HG03175 (cell line): ENCODE measurements at regions not wholly inside any gene's neighbourhood (a gene's known extent, or its start where the extent isn't known, plus 50 kb on each side); places are given as distances from the start of the nearest gene placed in this dataset.

Experiments used
- ATAC-seq: cut with Tn5 transposase; IDR thresholded peaks from one replicate; pipeline ENCODE4 v1.9.1; 2021; ENCODE audit warnings: mild to moderate bottlenecking, moderate library complexity; ENCODE audit not compliant: unreplicated experiment

GRCh38 chr10:128604025-128604424, 477.8 kb upstream of the MKI67 start:
- ATAC-seq, result no peak

- ATAC-seq, result no peak
Measured at GRCh38 chr10:128605180-128605579, 479.0 kb upstream of the MKI67 start.

GRCh38 chr10:128606055-128606454, 479.8 kb upstream of the MKI67 start:
- ATAC-seq, result no peak

GRCh38 chr10:128608791-128609190, 482.6 kb upstream of the MKI67 start:
- ATAC-seq, result no peak

GRCh38 chr10:128609460-128609859, 483.2 kb upstream of the MKI67 start:
- ATAC-seq, result no peak

GRCh38 chr10:128610113-128610512, 483.9 kb upstream of the MKI67 start:
- ATAC-seq, result no peak

- no peak for ATAC-seq
Measured at GRCh38 chr10:128612195-128612594, 486.0 kb upstream of the MKI67 start.

- ATAC-seq, result no peak
Measured at GRCh38 chr10:128612631-128613030, 486.4 kb upstream of the MKI67 start.

GRCh38 chr10:128614016-128614605, 487.9 kb upstream of the MKI67 start:
- no peak for ATAC-seq

GRCh38 chr10:128614802-128615553, 488.8 kb upstream of the MKI67 start:
- ATAC-seq, result no peak

GRCh38 chr10:128617532-128617931, 491.3 kb upstream of the MKI67 start:
- no peak for ATAC-seq

- ATAC-seq, result no peak
Measured at GRCh38 chr10:128622706-128623105, 496.5 kb upstream of the MKI67 start.

GRCh38 chr10:128623776-128624175, 497.6 kb upstream of the MKI67 start:
- ATAC-seq, result no peak

GRCh38 chr10:128624656-128625530, 498.7 kb upstream of the MKI67 start:
- no peak for ATAC-seq

GRCh38 chr10:128625926-128626325, 499.7 kb upstream of the MKI67 start:
- no peak for ATAC-seq

GRCh38 chr10:128626397-128627000, 500.3 kb upstream of the MKI67 start:
- ATAC-seq, result no peak

- no peak for ATAC-seq
Measured at GRCh38 chr10:128627811-128628210, 501.6 kb upstream of the MKI67 start.

- ATAC-seq, result no peak
Measured at GRCh38 chr10:128628252-128628651, 502.0 kb upstream of the MKI67 start.

- no peak for ATAC-seq
Measured at GRCh38 chr10:128629111-128630096, 503.2 kb upstream of the MKI67 start.

- no peak for ATAC-seq
Measured at GRCh38 chr10:128630787-128631252, 504.6 kb upstream of the MKI67 start.
